Thymus (tissue), 11 donors: ENCODE measurements at regions not wholly inside any gene's neighbourhood (a gene's known extent, or its start where the extent isn't known, plus 50 kb on each side); places are given as distances from the start of the nearest gene placed in this dataset.

Experiments
- DNase-seq, 9 donors: peaks; one replicate each; pipeline ENCODE4 v3.0.0-alpha.2; 2013; ENCODE audit warnings: low spot score in 9 of 9, low read depth in 6 of 9, missing footprints in 1 of 9
- H3K27ac ChIP-seq, 2 donors: one replicate each; pipeline ENCODE4 v1.5.1; 2013; ENCODE audit warnings: control low read depth in 1 of 2, low read depth in 1 of 2, low read length in 1 of 2, mild to moderate bottlenecking in 1 of 2, moderate library complexity in 1 of 2
- H3K27me3 ChIP-seq, 2 donors: one replicate each; pipeline ENCODE4 v1.5.1; 2013; ENCODE audit warnings: low read length in 1 of 2; ENCODE audit not compliant: control insufficient read depth in 2 of 2, insufficient read depth in 1 of 2
- H3K36me3 ChIP-seq, 2 donors: one replicate each; pipeline ENCODE4 v1.5.1; 2013; ENCODE audit warnings: low read length in 1 of 2, mild to moderate bottlenecking in 1 of 2, moderate library complexity in 1 of 2; ENCODE audit not compliant: control insufficient read depth in 2 of 2, insufficient read depth in 2 of 2
- H3K4me1 ChIP-seq, 2 donors: one replicate each; pipeline ENCODE4 v1.5.1; 2013; ENCODE audit warnings: low read length in 2 of 2; ENCODE audit not compliant: control insufficient read depth in 2 of 2, insufficient read depth in 2 of 2
- H3K4me3 ChIP-seq, 2 donors: one replicate each; pipeline ENCODE4 v1.5.1; 2013; ENCODE audit warnings: low read length in 2 of 2, control low read depth in 1 of 2, mild to moderate bottlenecking in 1 of 2
- H3K9me3 ChIP-seq, 2 donors: one replicate each; pipeline ENCODE4 v1.5.1; 2013; ENCODE audit warnings: low read length in 1 of 2, mild to moderate bottlenecking in 1 of 2; ENCODE audit not compliant: control insufficient read depth in 2 of 2, insufficient read depth in 1 of 2
- WGBS: extraction: QIAGEN DNeasy Blood & Tissue Kit; methylation state at CpG from one replicate; pipeline ENCODE4 v1.1.7; 2013; 5-methylcytosine and 5-hydroxymethylcytosine counted together
- donor health status: healthy.

DNA sequence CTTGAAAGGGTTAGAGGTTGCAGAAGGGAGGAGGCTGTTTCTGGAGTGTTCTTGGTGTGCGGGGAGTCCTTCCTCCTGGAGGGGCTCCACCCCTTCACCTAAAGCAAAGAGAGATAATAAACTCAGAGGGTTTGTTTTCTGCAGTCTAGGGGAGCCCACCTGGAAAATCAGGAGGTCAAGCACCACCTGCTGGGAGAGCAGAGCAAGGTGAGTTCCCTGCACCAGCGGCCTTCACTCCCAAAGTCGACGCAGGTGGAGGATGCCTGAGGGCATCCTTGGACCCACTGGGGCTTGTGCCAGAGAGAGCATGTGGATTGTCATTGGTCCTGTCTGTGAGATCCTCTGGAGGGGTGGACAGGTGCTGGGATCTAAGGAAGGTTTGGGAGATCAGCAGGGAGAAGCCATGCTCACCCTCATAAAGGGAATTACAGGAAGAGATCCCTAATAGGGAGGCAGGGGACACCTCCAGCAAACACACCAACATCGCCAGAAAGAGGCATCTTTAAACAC, 116.7 kb downstream of the KCNF1 start:
- WGBS: 93% methylated on average over 5 of the region's 5 CpGs
- H3K27me3 ChIP-seq: no peaks in the 10 kb centered on the region
- no peaks in the 10 kb centered on the region for H3K9me3 ChIP-seq
- no peak overlapping the region for H3K27ac ChIP-seq
- H3K4me3 ChIP-seq: no peak overlapping the region
- H3K36me3 ChIP-seq: no peaks in the 10 kb centered on the region
- no peak for DNase-seq
- no peaks in the 10 kb centered on the region for H3K4me1 ChIP-seq

DNA sequence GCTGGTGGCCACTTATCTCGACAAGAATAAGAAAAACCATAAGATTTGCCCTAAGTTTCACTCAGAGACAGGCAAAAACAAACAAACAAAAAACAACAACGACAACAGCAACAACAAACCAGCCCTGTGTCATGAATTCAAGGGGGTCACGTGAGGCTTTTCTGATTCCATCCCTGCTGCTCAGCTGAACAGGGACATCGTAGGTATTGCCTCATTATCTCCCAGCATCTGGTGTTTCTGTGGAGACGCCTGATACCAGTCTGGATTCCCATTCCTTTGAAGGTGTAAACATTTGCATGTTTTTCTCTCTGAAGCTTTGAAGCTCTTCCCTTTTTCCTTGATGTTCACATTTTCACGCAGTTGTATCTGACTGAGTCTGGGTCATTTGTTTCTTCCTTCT, 117.4 kb downstream of the KCNF1 start:
- DNase-seq: no peak
- no peaks in the 10 kb centered on the region for H3K9me3 ChIP-seq
- H3K4me1 ChIP-seq: no peaks in the 10 kb centered on the region
- H3K36me3 ChIP-seq: no peaks in the 10 kb centered on the region
- 89% methylated on average over 6 of the region's 6 CpGs for WGBS
- no peaks in the 10 kb centered on the region for H3K27me3 ChIP-seq
- no peak overlapping the region for H3K27ac ChIP-seq
- no peak overlapping the region for H3K4me3 ChIP-seq

DNA sequence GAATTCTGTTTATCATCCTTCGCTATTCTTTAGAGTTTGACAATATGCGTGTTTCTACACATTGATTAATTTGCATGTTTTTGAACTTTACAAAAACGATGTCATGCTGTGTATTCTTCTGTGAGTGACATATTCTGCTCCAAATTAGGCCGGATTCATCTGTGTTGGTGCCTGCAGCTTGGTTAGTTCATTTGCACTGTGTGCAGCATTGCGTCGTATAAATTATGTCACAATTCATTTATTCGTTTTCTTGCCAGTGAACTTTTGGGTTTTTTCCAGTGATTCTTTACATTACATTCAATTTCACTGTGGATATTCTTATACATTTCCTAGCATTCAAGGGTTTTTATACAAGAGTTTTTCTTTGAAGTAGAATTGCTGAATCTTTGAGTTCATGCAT, 118.3 kb downstream of the KCNF1 start:
- no peaks in the 10 kb centered on the region for H3K27me3 ChIP-seq
- 95% methylated on average over 7 of the region's 7 CpGs for WGBS
- no peak overlapping the region for H3K4me3 ChIP-seq
- H3K27ac ChIP-seq: no peak overlapping the region
- H3K4me1 ChIP-seq: no peaks in the 10 kb centered on the region
- DNase-seq: no peak
- no peaks in the 10 kb centered on the region for H3K36me3 ChIP-seq
- no peaks in the 10 kb centered on the region for H3K9me3 ChIP-seq

DNA sequence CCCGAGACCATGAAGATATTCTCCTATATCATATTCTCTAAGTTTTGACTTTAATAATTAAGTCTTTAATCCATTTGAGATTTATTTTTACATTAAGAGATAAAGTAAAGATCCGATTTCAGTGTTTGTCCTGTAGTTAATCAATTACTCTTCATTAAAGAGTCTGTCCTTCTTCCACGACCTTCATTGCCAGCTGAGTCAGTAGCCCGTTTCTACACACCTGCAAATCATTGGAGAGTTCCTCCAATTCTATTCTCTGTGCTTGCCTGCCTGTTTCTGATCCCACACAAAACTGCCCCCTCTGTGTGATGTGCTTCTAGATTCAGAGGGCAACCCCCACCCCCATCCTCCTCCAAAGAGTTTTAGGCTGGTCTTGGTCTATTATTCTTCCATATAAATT, 119.2 kb downstream of the KCNF1 start:
- DNase-seq: no peak
- 77% methylated on average over 4 of the region's 4 CpGs for WGBS
- H3K27me3 ChIP-seq: no peaks in the 10 kb centered on the region

DNA sequence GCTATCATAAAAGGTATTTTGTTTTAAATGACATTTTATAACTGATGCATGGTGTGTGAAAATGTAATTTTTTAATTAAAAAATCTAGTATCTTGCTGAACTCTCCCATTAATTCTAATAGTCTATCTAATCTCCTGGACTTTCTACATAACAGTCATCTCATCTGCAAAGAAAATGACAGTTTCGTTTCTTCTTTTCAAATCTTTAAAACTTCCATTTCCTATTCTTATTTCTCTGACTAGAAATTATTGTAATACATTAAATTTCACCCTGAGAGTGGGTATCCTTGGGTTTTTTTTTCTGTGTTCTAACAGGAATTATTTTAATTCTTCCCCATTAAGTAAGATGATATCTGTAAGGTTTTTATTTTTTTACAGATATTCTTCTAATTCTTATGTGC, 120.1 kb downstream of the KCNF1 start:
- DNase-seq: no peak
- Histone ChIP-seq H3K4me1 (no peaks in the 10 kb centered on the region), H3K9me3 (no peaks in the 10 kb centered on the region), H3K27ac (no peak overlapping the region), H3K4me3 (no peak overlapping the region), H3K36me3 (no peaks in the 10 kb centered on the region), H3K27me3 (no peaks in the 10 kb centered on the region)
- WGBS: 84% methylated on average over 1 of the region's 1 CpG

More for the DNA sequence above, 119.2 kb downstream of the KCNF1 start:
- Histone ChIP-seq H3K9me3 (no peaks in the 10 kb centered on the region), H3K36me3 (no peaks in the 10 kb centered on the region), H3K27ac (no peak overlapping the region), H3K4me1 (no peaks in the 10 kb centered on the region), H3K4me3 (no peak overlapping the region)

DNA sequence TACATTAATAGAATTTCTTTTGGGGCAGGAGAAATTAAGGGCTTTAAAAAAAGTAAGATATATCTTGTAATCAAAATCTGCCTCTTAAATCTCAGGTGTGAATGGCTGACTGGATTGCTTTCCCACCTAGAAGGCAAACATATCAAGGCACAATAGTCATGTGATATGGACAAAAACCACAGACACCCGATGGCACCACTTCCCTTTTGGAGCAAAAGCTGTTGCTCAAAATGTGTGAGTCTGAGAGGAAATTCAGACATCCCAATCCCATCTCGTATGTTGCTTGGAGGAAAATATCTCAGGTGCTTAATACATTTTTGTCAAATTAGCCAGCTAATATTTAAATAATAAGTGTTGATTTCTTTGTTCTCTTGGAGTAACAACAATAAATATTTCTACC, 120.7 kb downstream of the KCNF1 start:
- DNase-seq: no peak
- H3K27me3 ChIP-seq: no peaks in the 10 kb centered on the region
- no peak overlapping the region for H3K4me3 ChIP-seq
- H3K27ac ChIP-seq: no peak overlapping the region
- no peaks in the 10 kb centered on the region for H3K4me1 ChIP-seq
- no peaks in the 10 kb centered on the region for H3K9me3 ChIP-seq
- 24% methylated on average over 2 of the region's 2 CpGs for WGBS
- H3K36me3 ChIP-seq: no peaks in the 10 kb centered on the region

DNA sequence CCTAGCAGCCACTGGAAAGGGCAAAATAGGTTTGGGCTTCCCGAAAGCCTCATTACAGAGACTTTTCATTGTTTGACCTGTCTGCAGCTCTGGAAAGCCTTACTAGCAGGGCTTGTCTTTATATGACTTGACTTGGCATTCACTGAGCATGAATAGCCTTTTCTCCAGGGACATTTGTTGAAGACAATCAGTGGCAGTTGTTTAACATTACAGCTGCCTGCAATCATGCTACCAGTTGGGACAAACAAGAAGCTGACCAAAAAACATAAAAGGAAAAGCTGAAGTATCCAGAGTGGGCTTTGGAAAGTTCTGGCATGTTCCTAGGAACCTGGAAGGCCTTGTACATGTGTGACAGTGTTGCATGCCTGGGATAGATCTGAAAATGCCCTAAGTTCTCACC, 121.4 kb downstream of the KCNF1 start:
- Histone ChIP-seq H3K27ac (no peak overlapping the region), H3K4me3 (no peak overlapping the region), H3K9me3 (no peaks in the 10 kb centered on the region), H3K36me3 (no peaks in the 10 kb centered on the region), H3K4me1 (no peaks in the 10 kb centered on the region), H3K27me3 (no peaks in the 10 kb centered on the region)
- WGBS: 93% methylated on average over 1 of the region's 1 CpG
- no peak for DNase-seq

DNA sequence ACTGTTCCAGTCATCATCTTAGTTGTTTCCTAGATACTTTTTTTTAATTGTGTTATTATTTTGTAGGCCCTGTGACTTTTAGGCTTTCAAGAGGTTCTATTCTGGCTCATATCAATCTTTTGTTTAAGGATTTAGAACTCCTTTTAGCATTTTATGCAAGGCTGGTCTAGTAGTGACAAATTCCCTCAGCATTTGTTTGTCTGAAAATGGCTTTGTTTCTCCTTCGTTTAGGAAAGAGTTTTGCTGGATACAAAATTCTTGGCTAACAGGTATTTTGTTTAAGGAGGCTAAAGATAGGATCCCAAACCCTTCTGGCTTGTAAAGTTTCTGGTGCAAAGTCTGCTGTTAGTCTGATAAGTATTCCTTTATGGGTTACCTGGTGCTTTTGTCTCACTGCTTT, 116.6 kb upstream of the SLC66A3 start:
- peaks cover 0 to 4% of the 10 kb centered on the region in 2 donors for H3K27me3 ChIP-seq
- no peak overlapping the region for H3K4me3 ChIP-seq
- peaks cover 0 to 4% of the 10 kb centered on the region in 2 donors for H3K9me3 ChIP-seq
- 98% methylated on average over 1 of the region's 1 CpG for WGBS
- H3K4me1 ChIP-seq: no peaks in the 10 kb centered on the region
- no peak for DNase-seq
- no peaks in the 10 kb centered on the region for H3K36me3 ChIP-seq
- no peak overlapping the region for H3K27ac ChIP-seq

DNA sequence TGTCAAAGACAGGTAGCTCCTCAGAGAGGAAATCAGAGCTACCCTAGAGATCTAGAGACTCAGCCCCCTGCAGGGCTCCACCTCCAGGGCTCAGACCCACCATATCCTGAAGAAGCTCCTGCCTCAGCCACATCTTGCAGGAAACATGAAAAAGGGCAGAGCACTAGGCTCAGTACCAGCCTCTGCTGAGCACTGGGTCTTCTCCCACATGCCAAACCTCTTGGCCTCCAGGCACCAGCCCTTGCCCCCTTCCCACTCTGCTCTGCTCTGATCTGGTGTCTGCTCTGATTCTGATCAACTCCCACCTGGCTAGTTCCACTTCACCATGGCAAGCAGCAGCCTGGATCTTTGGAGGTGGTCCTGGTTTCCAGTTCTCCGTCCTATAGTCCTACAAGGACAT, 114.3 kb upstream of the SLC66A3 start:
- Histone ChIP-seq H3K27ac (no peak overlapping the region), H3K27me3 (peaks cover 0 to 4% of the 10 kb centered on the region in 2 donors), H3K9me3 (peaks cover 0 to 4% of the 10 kb centered on the region in 2 donors), H3K4me3 (no peak overlapping the region), H3K4me1 (no peaks in the 10 kb centered on the region), H3K36me3 (no peaks in the 10 kb centered on the region)
- WGBS: 84% methylated on average over 1 of the region's 1 CpG
- no peak for DNase-seq

DNA sequence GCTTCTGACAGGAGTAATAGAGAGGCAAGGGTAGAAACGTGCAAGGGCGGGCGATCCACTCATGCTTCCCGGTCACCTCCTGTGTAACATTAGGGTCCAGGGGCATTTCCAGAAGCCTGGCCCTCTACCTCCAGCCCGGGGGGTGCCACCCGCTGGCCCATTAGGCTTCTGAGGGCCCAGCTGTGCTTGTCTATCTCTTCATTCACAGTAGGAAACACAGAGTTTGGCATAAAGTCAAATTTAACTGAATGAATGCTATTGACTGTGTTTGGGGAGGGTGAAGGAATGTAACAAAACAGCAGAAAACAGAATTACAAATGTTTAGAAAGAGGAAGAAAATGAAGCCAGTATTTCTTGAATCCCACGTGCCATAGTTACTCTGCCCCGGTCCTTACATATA, 112.4 kb upstream of the SLC66A3 start:
- no peak for DNase-seq
- Histone ChIP-seq H3K4me3 (no peak overlapping the region), H3K27me3 (peaks cover 0 to 4% of the 10 kb centered on the region in 2 donors), H3K4me1 (no peaks in the 10 kb centered on the region), H3K36me3 (no peaks in the 10 kb centered on the region), H3K9me3 (peaks cover 0 to 4% of the 10 kb centered on the region in 2 donors), H3K27ac (no peak overlapping the region)
- 83% methylated on average over 8 of the region's 8 CpGs for WGBS
